Neural cell (in vitro differentiated cells): ENCODE measurements at regions not wholly inside any gene's neighbourhood (a gene's known extent, or its start where the extent isn't known, plus 50 kb on each side); places are given as distances from the start of the nearest gene placed in this dataset.

Experiments
- CTCF ChIP-seq: fragments of 450-650 bp; IDR thresholded peaks from 2 replicates; pipeline ENCODE4 v1.5.1; 2014; ENCODE audit warnings: antibody characterized with exemption, mild to moderate bottlenecking, moderate library complexity; ENCODE audit not compliant: poor library complexity, severe bottlenecking
- EP300 ChIP-seq: fragments of 450-650 bp; conservative IDR thresholded peaks from 2 replicates; pipeline ENCODE4 v1.6.1; 2014; ENCODE audit warnings: antibody characterized with exemption, mild to moderate bottlenecking, moderate library complexity; ENCODE audit not compliant: poor library complexity, severe bottlenecking
- EZH2 ChIP-seq: fragments of 200-600, 300-800 bp; shearing (Covaris generic), sonication (generic); IDR thresholded peaks from 2 replicates; pipeline ENCODE4 v1.6.1; 2014; ENCODE audit warnings: antibody characterized with exemption, low read length, borderline replicate concordance, mild to moderate bottlenecking; ENCODE audit not compliant: insufficient read depth, poor library complexity, severe bottlenecking
- MXI1 ChIP-seq: fragments of 450-650 bp; conservative IDR thresholded peaks from 2 replicates; pipeline ENCODE4 v1.6.1; 2014; ENCODE audit warnings: antibody characterized with exemption, mild to moderate bottlenecking; ENCODE audit not compliant: poor library complexity, severe bottlenecking
- RAD21 ChIP-seq: fragments of 450-650 bp; conservative IDR thresholded peaks from 2 replicates; pipeline ENCODE4 v1.6.1; 2014; ENCODE audit warnings: antibody characterized with exemption, mild to moderate bottlenecking, moderate library complexity
- TAF1 ChIP-seq: IDR thresholded peaks from 2 replicates; pipeline ENCODE4 v1.6.1; 2012; ENCODE audit warnings: low read depth

GRCh38 chr18:51248685-51249084 is 51.2 kb upstream of the MEX3C start:
- TF ChIP-seq EZH2: no peak
- TF ChIP-seq CTCF: no peak
- TF ChIP-seq RAD21: no peak
- no peak for TF ChIP-seq MXI1
- TF ChIP-seq TAF1: no peak
- no peak for TF ChIP-seq EP300
